ENCODE measurements at regions not wholly inside any gene's neighbourhood (a gene's known extent, or its start where the extent isn't known, plus 50 kb on each side); places are given as distances from the start of the nearest gene placed in this dataset.

DNA sequence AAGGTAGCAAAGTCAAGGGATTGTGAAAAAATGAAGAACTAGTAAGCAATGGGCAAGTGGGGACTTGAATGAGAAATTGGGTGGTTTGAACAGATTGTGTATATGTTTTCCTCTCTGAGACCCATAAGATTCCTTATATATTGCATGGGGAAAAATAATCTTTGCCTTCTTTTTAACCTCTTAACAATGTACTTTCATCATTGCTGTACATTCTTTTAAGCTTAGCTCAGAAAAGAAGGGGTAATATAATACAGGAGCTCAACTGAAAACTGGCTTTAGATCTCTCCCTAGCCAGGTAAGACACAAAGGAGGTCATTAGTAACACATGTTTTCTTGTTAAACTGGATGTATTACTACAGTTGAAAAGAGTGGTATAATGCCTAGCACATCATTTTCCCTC is 287.2 kb downstream of the RNF144B start:
- no peaks in the 10 kb centered on the region for H4K20me1 ChIP-seq (ENCODE audit: insufficient read depth)
- TF ChIP-seq, protein P1, sequence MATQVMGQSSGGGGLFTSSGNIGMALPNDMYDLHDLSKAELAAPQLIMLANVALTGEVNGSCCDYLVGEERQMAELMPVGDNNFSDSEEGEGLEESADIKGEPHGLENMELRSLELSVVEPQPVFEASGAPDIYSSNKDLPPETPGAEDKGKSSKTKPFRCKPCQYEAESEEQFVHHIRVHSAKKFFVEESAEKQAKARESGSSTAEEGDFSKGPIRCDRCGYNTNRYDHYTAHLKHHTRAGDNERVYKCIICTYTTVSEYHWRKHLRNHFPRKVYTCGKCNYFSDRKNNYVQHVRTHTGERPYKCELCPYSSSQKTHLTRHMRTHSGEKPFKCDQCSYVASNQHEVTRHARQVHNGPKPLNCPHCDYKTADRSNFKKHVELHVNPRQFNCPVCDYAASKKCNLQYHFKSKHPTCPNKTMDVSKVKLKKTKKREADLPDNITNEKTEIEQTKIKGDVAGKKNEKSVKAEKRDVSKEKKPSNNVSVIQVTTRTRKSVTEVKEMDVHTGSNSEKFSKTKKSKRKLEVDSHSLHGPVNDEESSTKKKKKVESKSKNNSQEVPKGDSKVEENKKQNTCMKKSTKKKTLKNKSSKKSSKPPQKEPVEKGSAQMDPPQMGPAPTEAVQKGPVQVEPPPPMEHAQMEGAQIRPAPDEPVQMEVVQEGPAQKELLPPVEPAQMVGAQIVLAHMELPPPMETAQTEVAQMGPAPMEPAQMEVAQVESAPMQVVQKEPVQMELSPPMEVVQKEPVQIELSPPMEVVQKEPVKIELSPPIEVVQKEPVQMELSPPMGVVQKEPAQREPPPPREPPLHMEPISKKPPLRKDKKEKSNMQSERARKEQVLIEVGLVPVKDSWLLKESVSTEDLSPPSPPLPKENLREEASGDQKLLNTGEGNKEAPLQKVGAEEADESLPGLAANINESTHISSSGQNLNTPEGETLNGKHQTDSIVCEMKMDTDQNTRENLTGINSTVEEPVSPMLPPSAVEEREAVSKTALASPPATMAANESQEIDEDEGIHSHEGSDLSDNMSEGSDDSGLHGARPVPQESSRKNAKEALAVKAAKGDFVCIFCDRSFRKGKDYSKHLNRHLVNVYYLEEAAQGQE (IDR thresholded peaks at IDR 0.05; ENCODE audit: borderline replicate concordance) = no peak
- TF ChIP-seq TAF1 (IDR thresholded peaks at IDR 0.05; ENCODE audit: low read depth) = no peak
- H3K9me3 ChIP-seq (ENCODE audit: low read length) = no peaks in the 10 kb centered on the region
- H3K27ac ChIP-seq (ENCODE audit: low read length) = no peak overlapping the region
- no peaks in the 10 kb centered on the region for H3F3A ChIP-seq (ENCODE audit: insufficient read depth, low read length, poor library complexity, severe bottlenecking)
- no peak overlapping the region for H2AFZ ChIP-seq (ENCODE audit: low read depth, low read length)
- no peaks in the 10 kb centered on the region for H3K36me3 ChIP-seq (ENCODE audit: insufficient read depth, low read length)
- no peak overlapping the region for H3K4me2 ChIP-seq (ENCODE audit: low read length)
- H3K79me2 ChIP-seq (replicated peaks; ENCODE audit: insufficient read depth, low read length) = no peaks in the 10 kb centered on the region
- H3K27me3 ChIP-seq (ENCODE audit: insufficient read depth, low read depth, low read length) = peaks cover 3% of the 10 kb centered on the region
- H3K9ac ChIP-seq (ENCODE audit: low read length) = no peak overlapping the region
- H3K4me3 ChIP-seq (ENCODE audit: low read length) = no peak overlapping the region
- H3K9me2 ChIP-seq (ENCODE audit: insufficient read depth, low read length) = no peaks in the 10 kb centered on the region

DNA sequence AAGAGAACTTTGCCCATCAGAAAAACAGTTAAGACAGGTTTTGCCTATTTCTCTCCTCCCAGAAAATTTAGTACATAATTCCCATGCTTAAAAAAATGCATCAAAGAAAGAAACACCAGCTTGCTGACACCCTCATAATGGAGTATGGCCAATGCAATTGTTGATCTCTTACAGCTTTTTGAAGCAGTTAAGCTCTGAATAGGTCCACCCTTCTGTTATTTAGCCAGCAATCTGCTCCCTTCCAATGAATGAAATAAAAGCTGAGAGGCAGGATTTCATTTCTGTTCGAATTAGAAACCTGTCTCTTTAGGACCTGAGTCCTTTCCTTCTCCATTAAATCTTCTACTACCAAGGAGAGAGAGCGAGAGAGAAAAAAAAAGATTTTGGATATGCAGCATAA is 288.7 kb downstream of the RNF144B start:
- Histone ChIP-seq H3K4me3 (ENCODE audit: low read length) (no peak overlapping the region), H3K9me2 (ENCODE audit: insufficient read depth, low read length) (no peaks in the 10 kb centered on the region), H3K4me2 (ENCODE audit: low read length) (no peak overlapping the region), H3K79me2 (replicated peaks; ENCODE audit: insufficient read depth, low read length) (no peaks in the 10 kb centered on the region), H3K9me3 (ENCODE audit: low read length) (no peaks in the 10 kb centered on the region), H2AFZ (ENCODE audit: low read depth, low read length) (no peak overlapping the region), H3F3A (ENCODE audit: insufficient read depth, low read length, poor library complexity, severe bottlenecking) (no peaks in the 10 kb centered on the region), H3K36me3 (ENCODE audit: insufficient read depth, low read length) (no peaks in the 10 kb centered on the region), H3K27me3 (ENCODE audit: insufficient read depth, low read depth, low read length) (peaks cover 3% of the 10 kb centered on the region), H3K27ac (ENCODE audit: low read length) (no peak overlapping the region), H4K20me1 (ENCODE audit: insufficient read depth) (no peaks in the 10 kb centered on the region), H3K9ac (ENCODE audit: low read length) (no peak overlapping the region)
- TF ChIP-seq, protein P1 (IDR thresholded peaks at IDR 0.05; ENCODE audit: borderline replicate concordance) = no peak
- no peak for TF ChIP-seq RAD21 (conservative IDR thresholded peaks at IDR 0.05)
- TF ChIP-seq MXI1 (conservative IDR thresholded peaks at IDR 0.05; ENCODE audit: poor library complexity, severe bottlenecking) = no peak
- TF ChIP-seq SMC3 (conservative IDR thresholded peaks at IDR 0.05; ENCODE audit: poor library complexity) = no peak
- TF ChIP-seq EP300 (conservative IDR thresholded peaks at IDR 0.05; ENCODE audit: poor library complexity, severe bottlenecking) = no peak
- TF ChIP-seq EZH2 (IDR thresholded peaks at IDR 0.05; ENCODE audit: borderline replicate concordance, insufficient read depth, low read length, poor library complexity, severe bottlenecking) = no peak
- TF ChIP-seq POLR2AphosphoS5 (IDR thresholded peaks at IDR 0.05) = no peak
- TF ChIP-seq TAF1 (IDR thresholded peaks at IDR 0.05; ENCODE audit: low read depth) = no peak
- TF ChIP-seq, protein P2, sequence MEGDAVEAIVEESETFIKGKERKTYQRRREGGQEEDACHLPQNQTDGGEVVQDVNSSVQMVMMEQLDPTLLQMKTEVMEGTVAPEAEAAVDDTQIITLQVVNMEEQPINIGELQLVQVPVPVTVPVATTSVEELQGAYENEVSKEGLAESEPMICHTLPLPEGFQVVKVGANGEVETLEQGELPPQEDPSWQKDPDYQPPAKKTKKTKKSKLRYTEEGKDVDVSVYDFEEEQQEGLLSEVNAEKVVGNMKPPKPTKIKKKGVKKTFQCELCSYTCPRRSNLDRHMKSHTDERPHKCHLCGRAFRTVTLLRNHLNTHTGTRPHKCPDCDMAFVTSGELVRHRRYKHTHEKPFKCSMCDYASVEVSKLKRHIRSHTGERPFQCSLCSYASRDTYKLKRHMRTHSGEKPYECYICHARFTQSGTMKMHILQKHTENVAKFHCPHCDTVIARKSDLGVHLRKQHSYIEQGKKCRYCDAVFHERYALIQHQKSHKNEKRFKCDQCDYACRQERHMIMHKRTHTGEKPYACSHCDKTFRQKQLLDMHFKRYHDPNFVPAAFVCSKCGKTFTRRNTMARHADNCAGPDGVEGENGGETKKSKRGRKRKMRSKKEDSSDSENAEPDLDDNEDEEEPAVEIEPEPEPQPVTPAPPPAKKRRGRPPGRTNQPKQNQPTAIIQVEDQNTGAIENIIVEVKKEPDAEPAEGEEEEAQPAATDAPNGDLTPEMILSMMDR (IDR thresholded peaks at IDR 0.05; ENCODE audit: poor library complexity, severe bottlenecking) = no peak
